GM23338 (cell line): ENCODE measurements at regions not wholly inside any gene's neighbourhood (a gene's known extent, or its start where the extent isn't known, plus 50 kb on each side); places are given as distances from the start of the nearest gene placed in this dataset.

Experiments used
- ATAC-seq: fragments of 200-7000 bp; cut with Tn5 transposase; 3 replicates; pipeline ENCODE4 v1.9.1; 2020
- DNase-seq: peaks from one replicate; pipeline ENCODE4 v3.0.0-alpha.2; 2015; ENCODE audit warnings: low spot score
- H2AFZ ChIP-seq: fragments of 200-600 bp; sonication (generic); 2 replicates; pipeline ENCODE4 v1.8.0; 2016; ENCODE audit warnings: antibody characterized with exemption, mild to moderate bottlenecking, moderate library complexity
- H3F3A ChIP-seq: fragments of 200-600 bp; sonication (generic); replicated peaks from 2 replicates; pipeline ENCODE4 v1.8.0; 2017; ENCODE audit warnings: antibody characterized with exemption, mixed run types, low read depth
- H3K27ac ChIP-seq: fragments of 200-600 bp; sonication (generic); 2 replicates; pipeline ENCODE4 v1.6.1; 2016; ENCODE audit warnings: low read depth
- H3K27me3 ChIP-seq: fragments of 200-600 bp; sonication (generic); 2 replicates; pipeline ENCODE4 v1.8.0; 2016; ENCODE audit warnings: mild to moderate bottlenecking, mixed run types, moderate library complexity; ENCODE audit not compliant: insufficient read depth
- H3K36me3 ChIP-seq: fragments of 200-600 bp; sonication (generic); 2 replicates; pipeline ENCODE4 v1.8.0; 2016; ENCODE audit warnings: mild to moderate bottlenecking; ENCODE audit not compliant: insufficient read depth
- H3K4me1 ChIP-seq: fragments of 200-600 bp; sonication (generic); 2 replicates; pipeline ENCODE4 v1.8.0; 2016; ENCODE audit warnings: mild to moderate bottlenecking, moderate library complexity; ENCODE audit not compliant: insufficient read depth
- H3K4me2 ChIP-seq: fragments of 200-600 bp; sonication (generic); 2 replicates; pipeline ENCODE4 v1.7.1; 2017; ENCODE audit warnings: mixed run types
- H3K4me3 ChIP-seq: fragments of 200-600 bp; sonication (generic); 2 replicates; pipeline ENCODE4 v1.6.1; 2016; ENCODE audit warnings: mixed run types
- H3K79me2 ChIP-seq: fragments of 200-600 bp; sonication (generic); replicated peaks from 2 replicates; pipeline ENCODE4 v1.8.0; 2017; ENCODE audit warnings: mild to moderate bottlenecking; ENCODE audit not compliant: insufficient read depth
- H3K9me2 ChIP-seq: fragments of 200-600 bp; sonication (generic); 2 replicates; pipeline ENCODE4 v1.8.0; 2017; ENCODE audit not compliant: insufficient read depth
- H4K20me1 ChIP-seq: fragments of 200-600 bp; sonication (generic); replicated peaks from 2 replicates; pipeline ENCODE4 v1.8.0; 2017; ENCODE audit warnings: mild to moderate bottlenecking; ENCODE audit not compliant: insufficient read depth
- H3K27ac Mint-ChIP-seq: 2 replicates; pipeline ENCODE4 v1.8.0; 2020; ENCODE audit warnings: inconsistent platforms, mild to moderate bottlenecking, moderate library complexity, mixed read lengths
- H3K27me3 Mint-ChIP-seq: 3 replicates; pipeline ENCODE4 v1.8.0; 2022; ENCODE audit warnings: low read depth, mild to moderate bottlenecking, moderate library complexity, mixed read lengths, inconsistent platforms; ENCODE audit not compliant: insufficient read depth, poor library complexity
- H3K36me3 Mint-ChIP-seq: 3 replicates; pipeline ENCODE4 v1.8.0; 2021; ENCODE audit warnings: low read depth, mild to moderate bottlenecking, inconsistent platforms, moderate library complexity, mixed read lengths
- H3K4me1 Mint-ChIP-seq: 3 replicates; pipeline ENCODE4 v1.8.0; 2020; ENCODE audit warnings: mild to moderate bottlenecking, inconsistent platforms, mixed read lengths
- H3K4me3 Mint-ChIP-seq: 3 replicates; pipeline ENCODE4 v1.8.0; 2021; ENCODE audit warnings: moderate library complexity, mild to moderate bottlenecking, inconsistent platforms, mixed read lengths
- H3K9me3 Mint-ChIP-seq: 3 replicates; pipeline ENCODE4 v1.8.0; 2020; ENCODE audit warnings: moderate library complexity, mild to moderate bottlenecking, inconsistent platforms, mixed read lengths
- CREB1 ChIP-seq: fragments of 250-450 bp; sonication (Bioruptor Pico); IDR thresholded peaks from 2 replicates; pipeline ENCODE4 v1.5.0; 2020; ENCODE audit warnings: low read depth, mild to moderate bottlenecking, moderate library complexity
- CTCF ChIP-seq, 2 experiments: fragments of 200-600 bp in 1 of 2; sonication (generic) in 1 of 2; conservative IDR thresholded peaks; 2 replicates each; pipeline versions ENCODE4 v1.5.1 to v1.6.1; 2016 to 2017; ENCODE audit warnings: antibody characterized with exemption in 2 of 2, low read depth in 2 of 2, mild to moderate bottlenecking in 2 of 2, moderate library complexity in 1 of 2
- EZH2 ChIP-seq: fragments of 200-600 bp; sonication (generic); IDR thresholded peaks from one replicate; pipeline ENCODE4 v1.8.0; 2017; ENCODE audit warnings: antibody characterized with exemption, mild to moderate bottlenecking, low read depth; ENCODE audit not compliant: unreplicated experiment
- EZH2phosphoT487 ChIP-seq: fragments of 200-600 bp; sonication (generic); IDR thresholded peaks from one replicate; pipeline ENCODE4 v1.8.1; 2018; ENCODE audit warnings: antibody characterized with exemption; ENCODE audit not compliant: unreplicated experiment
- NANOG ChIP-seq: IDR thresholded peaks from 2 replicates; pipeline ENCODE4 v1.6.1; 2016; ENCODE audit warnings: antibody characterized with exemption, borderline replicate concordance
- POLR2AphosphoS5 ChIP-seq: IDR thresholded peaks from 2 replicates; pipeline ENCODE4 v1.6.1; 2016; ENCODE audit warnings: antibody characterized with exemption, low read depth
- STAT1 ChIP-seq: IDR thresholded peaks from one replicate; pipeline ENCODE4 v1.6.1; 2016; ENCODE audit warnings: antibody characterized with exemption; ENCODE audit not compliant: unreplicated experiment
- ZNF114 ChIP-seq: fragments of 250-450 bp; sonication (Bioruptor Pico); IDR thresholded peaks from 2 replicates; pipeline ENCODE4 v1.5.0; 2020; ENCODE audit warnings: mild to moderate bottlenecking, moderate library complexity
- ZNF331 ChIP-seq: fragments of 250-450 bp; sonication (Bioruptor Pico); IDR thresholded peaks from 2 replicates; pipeline ENCODE4 v1.5.0; 2020; ENCODE audit warnings: low read depth, mild to moderate bottlenecking, moderate library complexity
- TF ChIP-seq, protein P1 (sequence below): fragments of 250-450 bp; sonication (Bioruptor Pico); IDR thresholded peaks from 2 replicates; pipeline ENCODE4 v1.5.0; 2020; ENCODE audit warnings: mild to moderate bottlenecking, moderate library complexity
- TF ChIP-seq, protein P2 (sequence below): IDR thresholded peaks from one replicate; pipeline ENCODE4 v1.6.1; 2018; ENCODE audit warnings: antibody characterized with exemption; ENCODE audit not compliant: unreplicated experiment

GRCh38 chr12:88867510-88867909 lies 287.2 kb upstream of the KITLG start:
- no peak for ATAC-seq
- H3K4me1 Mint-ChIP-seq, result peaks cover 22% of the 10 kb centered on the region
- Histone ChIP-seq H3K9me2 (peaks cover 4% of the 10 kb centered on the region; the same call in 1 of the 2 replicates), H3K4me3 (no peak overlapping the region), H3K36me3 (no peaks in the 10 kb centered on the region), H4K20me1 (no peaks in the 10 kb centered on the region), H3K4me1 (peaks cover 17% of the 10 kb centered on the region), H3K27ac (no peak overlapping the region), H2AFZ (no peak overlapping the region), H3K27me3 (no peaks in the 10 kb centered on the region), H3F3A (no peaks in the 10 kb centered on the region), H3K4me2 (no peak overlapping the region), H3K79me2 (no peaks in the 10 kb centered on the region)
- H3K27ac Mint-ChIP-seq, result no peak overlapping the region
- TF ChIP-seq STAT1, result no peak
- TF ChIP-seq NANOG, result no peak
- no peak for TF ChIP-seq POLR2AphosphoS5
- TF ChIP-seq, protein P1, sequence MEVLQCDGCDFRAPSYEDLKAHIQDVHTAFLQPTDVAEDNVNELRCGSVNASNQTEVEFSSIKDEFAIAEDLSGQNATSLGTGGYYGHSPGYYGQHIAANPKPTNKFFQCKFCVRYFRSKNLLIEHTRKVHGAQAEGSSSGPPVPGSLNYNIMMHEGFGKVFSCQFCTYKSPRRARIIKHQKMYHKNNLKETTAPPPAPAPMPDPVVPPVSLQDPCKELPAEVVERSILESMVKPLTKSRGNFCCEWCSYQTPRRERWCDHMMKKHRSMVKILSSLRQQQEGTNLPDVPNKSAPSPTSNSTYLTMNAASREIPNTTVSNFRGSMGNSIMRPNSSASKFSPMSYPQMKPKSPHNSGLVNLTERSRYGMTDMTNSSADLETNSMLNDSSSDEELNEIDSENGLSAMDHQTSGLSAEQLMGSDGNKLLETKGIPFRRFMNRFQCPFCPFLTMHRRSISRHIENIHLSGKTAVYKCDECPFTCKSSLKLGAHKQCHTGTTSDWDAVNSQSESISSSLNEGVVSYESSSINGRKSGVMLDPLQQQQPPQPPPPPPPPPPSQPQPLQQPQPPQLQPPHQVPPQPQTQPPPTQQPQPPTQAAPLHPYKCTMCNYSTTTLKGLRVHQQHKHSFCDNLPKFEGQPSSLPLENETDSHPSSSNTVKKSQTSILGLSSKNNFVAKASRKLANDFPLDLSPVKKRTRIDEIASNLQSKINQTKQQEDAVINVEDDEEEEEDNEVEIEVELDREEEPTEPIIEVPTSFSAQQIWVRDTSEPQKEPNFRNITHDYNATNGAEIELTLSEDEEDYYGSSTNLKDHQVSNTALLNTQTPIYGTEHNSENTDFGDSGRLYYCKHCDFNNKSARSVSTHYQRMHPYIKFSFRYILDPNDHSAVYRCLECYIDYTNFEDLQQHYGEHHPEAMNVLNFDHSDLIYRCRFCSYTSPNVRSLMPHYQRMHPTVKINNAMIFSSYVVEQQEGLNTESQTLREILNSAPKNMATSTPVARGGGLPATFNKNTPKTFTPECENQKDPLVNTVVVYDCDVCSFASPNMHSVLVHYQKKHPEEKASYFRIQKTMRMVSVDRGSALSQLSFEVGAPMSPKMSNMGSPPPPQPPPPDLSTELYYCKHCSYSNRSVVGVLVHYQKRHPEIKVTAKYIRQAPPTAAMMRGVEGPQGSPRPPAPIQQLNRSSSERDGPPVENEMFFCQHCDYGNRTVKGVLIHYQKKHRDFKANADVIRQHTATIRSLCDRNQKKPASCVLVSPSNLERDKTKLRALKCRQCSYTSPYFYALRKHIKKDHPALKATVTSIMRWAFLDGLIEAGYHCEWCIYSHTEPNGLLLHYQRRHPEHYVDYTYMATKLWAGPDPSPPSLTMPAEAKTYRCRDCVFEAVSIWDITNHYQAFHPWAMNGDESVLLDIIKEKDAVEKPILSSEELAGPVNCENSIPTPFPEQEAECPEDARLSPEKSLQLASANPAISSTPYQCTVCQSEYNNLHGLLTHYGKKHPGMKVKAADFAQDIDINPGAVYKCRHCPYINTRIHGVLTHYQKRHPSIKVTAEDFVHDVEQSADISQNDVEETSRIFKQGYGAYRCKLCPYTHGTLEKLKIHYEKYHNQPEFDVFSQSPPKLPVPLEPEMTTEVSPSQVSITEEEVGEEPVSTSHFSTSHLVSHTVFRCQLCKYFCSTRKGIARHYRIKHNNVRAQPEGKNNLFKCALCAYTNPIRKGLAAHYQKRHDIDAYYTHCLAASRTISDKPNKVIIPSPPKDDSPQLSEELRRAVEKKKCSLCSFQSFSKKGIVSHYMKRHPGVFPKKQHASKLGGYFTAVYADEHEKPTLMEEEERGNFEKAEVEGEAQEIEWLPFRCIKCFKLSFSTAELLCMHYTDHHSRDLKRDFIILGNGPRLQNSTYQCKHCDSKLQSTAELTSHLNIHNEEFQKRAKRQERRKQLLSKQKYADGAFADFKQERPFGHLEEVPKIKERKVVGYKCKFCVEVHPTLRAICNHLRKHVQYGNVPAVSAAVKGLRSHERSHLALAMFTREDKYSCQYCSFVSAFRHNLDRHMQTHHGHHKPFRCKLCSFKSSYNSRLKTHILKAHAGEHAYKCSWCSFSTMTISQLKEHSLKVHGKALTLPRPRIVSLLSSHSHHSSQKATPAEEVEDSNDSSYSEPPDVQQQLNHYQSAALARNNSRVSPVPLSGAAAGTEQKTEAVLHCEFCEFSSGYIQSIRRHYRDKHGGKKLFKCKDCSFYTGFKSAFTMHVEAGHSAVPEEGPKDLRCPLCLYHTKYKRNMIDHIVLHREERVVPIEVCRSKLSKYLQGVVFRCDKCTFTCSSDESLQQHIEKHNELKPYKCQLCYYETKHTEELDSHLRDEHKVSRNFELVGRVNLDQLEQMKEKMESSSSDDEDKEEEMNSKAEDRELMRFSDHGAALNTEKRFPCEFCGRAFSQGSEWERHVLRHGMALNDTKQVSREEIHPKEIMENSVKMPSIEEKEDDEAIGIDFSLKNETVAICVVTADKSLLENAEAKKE (CRISPR knock-in tag), result no peak
- no peak for TF ChIP-seq ZNF114
- no peak for TF ChIP-seq CTCF (conservative IDR thresholded peaks at IDR 0.05; ENCODE audit: low read depth in 2 of 2)
- TF ChIP-seq EZH2phosphoT487, result no peak
- no peak for TF ChIP-seq CREB1 (CRISPR knock-in tag)
- no peak for TF ChIP-seq EZH2
- TF ChIP-seq, protein P2, sequence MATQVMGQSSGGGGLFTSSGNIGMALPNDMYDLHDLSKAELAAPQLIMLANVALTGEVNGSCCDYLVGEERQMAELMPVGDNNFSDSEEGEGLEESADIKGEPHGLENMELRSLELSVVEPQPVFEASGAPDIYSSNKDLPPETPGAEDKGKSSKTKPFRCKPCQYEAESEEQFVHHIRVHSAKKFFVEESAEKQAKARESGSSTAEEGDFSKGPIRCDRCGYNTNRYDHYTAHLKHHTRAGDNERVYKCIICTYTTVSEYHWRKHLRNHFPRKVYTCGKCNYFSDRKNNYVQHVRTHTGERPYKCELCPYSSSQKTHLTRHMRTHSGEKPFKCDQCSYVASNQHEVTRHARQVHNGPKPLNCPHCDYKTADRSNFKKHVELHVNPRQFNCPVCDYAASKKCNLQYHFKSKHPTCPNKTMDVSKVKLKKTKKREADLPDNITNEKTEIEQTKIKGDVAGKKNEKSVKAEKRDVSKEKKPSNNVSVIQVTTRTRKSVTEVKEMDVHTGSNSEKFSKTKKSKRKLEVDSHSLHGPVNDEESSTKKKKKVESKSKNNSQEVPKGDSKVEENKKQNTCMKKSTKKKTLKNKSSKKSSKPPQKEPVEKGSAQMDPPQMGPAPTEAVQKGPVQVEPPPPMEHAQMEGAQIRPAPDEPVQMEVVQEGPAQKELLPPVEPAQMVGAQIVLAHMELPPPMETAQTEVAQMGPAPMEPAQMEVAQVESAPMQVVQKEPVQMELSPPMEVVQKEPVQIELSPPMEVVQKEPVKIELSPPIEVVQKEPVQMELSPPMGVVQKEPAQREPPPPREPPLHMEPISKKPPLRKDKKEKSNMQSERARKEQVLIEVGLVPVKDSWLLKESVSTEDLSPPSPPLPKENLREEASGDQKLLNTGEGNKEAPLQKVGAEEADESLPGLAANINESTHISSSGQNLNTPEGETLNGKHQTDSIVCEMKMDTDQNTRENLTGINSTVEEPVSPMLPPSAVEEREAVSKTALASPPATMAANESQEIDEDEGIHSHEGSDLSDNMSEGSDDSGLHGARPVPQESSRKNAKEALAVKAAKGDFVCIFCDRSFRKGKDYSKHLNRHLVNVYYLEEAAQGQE, result no peak
- no peak for TF ChIP-seq ZNF331 (CRISPR knock-in tag)
- H3K27me3 Mint-ChIP-seq, result no peaks in the 10 kb centered on the region
- no peaks in the 10 kb centered on the region for H3K9me3 Mint-ChIP-seq
- H3K4me3 Mint-ChIP-seq, result no peak overlapping the region
- no peak for DNase-seq
- no peaks in the 10 kb centered on the region for H3K36me3 Mint-ChIP-seq
